Cardiac muscle cell (in vitro differentiated cells and primary cell): ENCODE measurements at regions not wholly inside any gene's neighbourhood (a gene's known extent, or its start where the extent isn't known, plus 50 kb on each side); places are given as distances from the start of the nearest gene placed in this dataset.
"Not testable (repeated sequence)": the region's sequence is repeated elsewhere in the genome, so short reads cannot be mapped to it uniquely, and the experiment has no call there.

Experiments
- DNase-seq, 2 donors: peaks; one replicate each; pipeline versions ENCODE4 v3.0.0 to v3.0.0-alpha.2; 2010 to 2017; ENCODE audit warnings: low read depth in 1 of 2, low spot score in 1 of 2
- H3K27ac ChIP-seq: fragments of 200-600 bp; sonication (generic); 2 replicates; pipeline ENCODE4 v1.5.1; 2016
- H3K27me3 ChIP-seq: fragments of 200-600 bp; sonication (generic); 2 replicates; pipeline ENCODE4 v1.6.0; 2016; ENCODE audit warnings: control low read depth
- H3K36me3 ChIP-seq: fragments of 200-600 bp; sonication (generic); 2 replicates; pipeline ENCODE4 v1.5.1; 2016; ENCODE audit warnings: control low read depth
- H3K4me1 ChIP-seq: fragments of 200-600 bp; sonication (generic); 2 replicates; pipeline ENCODE4 v1.8.1; 2017; ENCODE audit warnings: low read depth, mild to moderate bottlenecking, mixed run types
- H3K4me3 ChIP-seq: fragments of 200-600 bp; sonication (generic); 2 replicates; pipeline ENCODE4 v1.5.1; 2016; ENCODE audit warnings: mild to moderate bottlenecking
- H3K9me3 ChIP-seq: fragments of 200-600 bp; sonication (generic); 2 replicates; pipeline ENCODE4 v1.5.1; 2017; ENCODE audit warnings: low read depth, mild to moderate bottlenecking, control low read depth
- CTCF ChIP-seq: IDR thresholded peaks from 2 replicates; pipeline ENCODE4 v1.5.1; 2012; ENCODE audit warnings: low read depth, mild to moderate bottlenecking, low read length

GRCh38 chr10:21349912-21350286 lies 175.6 kb downstream of the SKIDA1 start:
- Histone ChIP-seq H3K9me3 (no peaks in the 10 kb centered on the region), H3K4me1 (peaks cover 8% of the 10 kb centered on the region), H3K27me3 (no peaks in the 10 kb centered on the region), H3K36me3 (no peaks in the 10 kb centered on the region), H3K4me3 (no peak overlapping the region), H3K27ac (peak overlapping the region; percentile 86)
- no peak for TF ChIP-seq CTCF
- DNase-seq = peak in 1 of 2 donors; percentile 28

GRCh38 chr10:21347785-21348170 lies 177.7 kb downstream of the SKIDA1 start:
- no peak for TF ChIP-seq CTCF
- no peak overlapping the region for H3K4me3 ChIP-seq
- H3K9me3 ChIP-seq = no peaks in the 10 kb centered on the region
- peaks cover 8% of the 10 kb centered on the region for H3K4me1 ChIP-seq
- peak in 1 of 2 donors; percentile 42 for DNase-seq
- no peaks in the 10 kb centered on the region for H3K36me3 ChIP-seq
- H3K27me3 ChIP-seq = no peaks in the 10 kb centered on the region
- no peak overlapping the region for H3K27ac ChIP-seq

GRCh38 chr10:21347043-21347784 lies 178.3 kb downstream of the SKIDA1 start:
- no peak overlapping the region for H3K27ac ChIP-seq
- no peaks in the 10 kb centered on the region for H3K27me3 ChIP-seq
- TF ChIP-seq CTCF = no peak
- no peaks in the 10 kb centered on the region for H3K9me3 ChIP-seq
- H3K36me3 ChIP-seq = no peaks in the 10 kb centered on the region
- DNase-seq = no peak
- no peak overlapping the region for H3K4me3 ChIP-seq
- H3K4me1 ChIP-seq = peaks cover 8% of the 10 kb centered on the region

- no peaks in the 10 kb centered on the region for H3K36me3 ChIP-seq
- H3K27me3 ChIP-seq = no peaks in the 10 kb centered on the region
- no peak for DNase-seq
- H3K9me3 ChIP-seq = no peaks in the 10 kb centered on the region
- H3K27ac ChIP-seq = no peak overlapping the region
- no peak overlapping the region for H3K4me3 ChIP-seq
- H3K4me1 ChIP-seq = no peaks in the 10 kb centered on the region
- TF ChIP-seq CTCF = no peak
Measured at GRCh38 chr10:21343087-21343486, 182.4 kb downstream of the SKIDA1 start.

- not testable (repeated sequence) for H3K4me1 ChIP-seq, H3K9me3 ChIP-seq, H3K36me3 ChIP-seq, H3K27ac ChIP-seq, H3K4me3 ChIP-seq, DNase-seq, H3K27me3 ChIP-seq
Measured at GRCh38 chr10:21342499-21342898, 183.0 kb downstream of the SKIDA1 start.

GRCh38 chr10:21340331-21340730 lies 185.2 kb downstream of the SKIDA1 start:
- H3K4me3 ChIP-seq = no peak overlapping the region
- H3K36me3 ChIP-seq = no peaks in the 10 kb centered on the region
- peaks cover 10% of the 10 kb centered on the region for H3K4me1 ChIP-seq
- no peaks in the 10 kb centered on the region for H3K9me3 ChIP-seq
- H3K27me3 ChIP-seq = no peaks in the 10 kb centered on the region
- TF ChIP-seq CTCF = no peak
- DNase-seq = no peak
- H3K27ac ChIP-seq = no peak overlapping the region
